Transverse colon (tissue), 4 donors: ENCODE measurements at regions not wholly inside any gene's neighbourhood (a gene's known extent, or its start where the extent isn't known, plus 50 kb on each side); places are given as distances from the start of the nearest gene placed in this dataset.

ENCODE experiments used
- DNase-seq: peaks from one replicate; pipeline ENCODE4 v3.0.0-alpha.2; 2019
- H3K27ac ChIP-seq, 4 donors: fragments of 200-600 bp; sonication (generic); 2 replicates each; pipeline ENCODE4 v1.5.1; 2016 to 2018; ENCODE audit warnings: inconsistent platforms in 4 of 4
- H3K27me3 ChIP-seq: fragments of 200-600 bp; sonication (generic); 2 replicates; pipeline ENCODE4 v1.5.1; 2017; ENCODE audit warnings: inconsistent platforms
- H3K36me3 ChIP-seq, 4 donors: fragments of 200-600 bp; sonication (generic); 2 replicates each; pipeline ENCODE4 v1.5.1; 2017 to 2019; ENCODE audit warnings: inconsistent platforms in 4 of 4
- H3K4me1 ChIP-seq, 4 donors: fragments of 200-600 bp; sonication (generic); 2 replicates each; pipeline ENCODE4 v1.5.1; 2017 to 2020; ENCODE audit warnings: inconsistent platforms in 4 of 4
- H3K4me3 ChIP-seq, 4 donors: fragments of 200-600 bp; sonication (generic); 1 replicate in 1 of 4; 2 replicates in 3 of 4; pipeline versions ENCODE4 v1.5.1 to v1.6.1; 2017 to 2019; ENCODE audit warnings: inconsistent platforms in 4 of 4
- H3K9me3 ChIP-seq, 2 donors: fragments of 200-600 bp; sonication (generic); 2 replicates each; pipeline ENCODE4 v1.5.1; 2017 to 2019; ENCODE audit warnings: inconsistent platforms in 2 of 2
- CTCF ChIP-seq, 5 experiments: fragments of 200-600 bp in 3 of 5; fragments of 450-650 bp in 2 of 5; sonication (generic) in 3 of 5; IDR thresholded peaks; 1 replicate in 2 of 5; 2 replicates in 3 of 5; pipeline ENCODE4 v1.5.1; 2016 to 2017; ENCODE audit warnings: antibody characterized with exemption in 5 of 5, inconsistent platforms in 3 of 5, mild to moderate bottlenecking in 2 of 5, moderate library complexity in 1 of 5
- EP300 ChIP-seq: sonication (generic); formaldehyde crosslinking; IDR thresholded peaks from one replicate; pipeline ENCODE4 v1.6.1; 2017; ENCODE audit warnings: antibody characterized with exemption, low read depth
- POLR2A ChIP-seq: fragments of 450-650 bp; IDR thresholded peaks from one replicate; pipeline ENCODE4 v1.6.1; 2016; ENCODE audit warnings: antibody characterized with exemption, mild to moderate bottlenecking, moderate library complexity
- POLR2AphosphoS5 ChIP-seq, 3 donors: sonication (generic); formaldehyde crosslinking; IDR thresholded peaks; one replicate each; pipeline ENCODE4 v1.6.1; 2016; ENCODE audit warnings: antibody characterized with exemption in 3 of 3
- WGBS, 2 donors: methylation state at CpG; one replicate each; pipeline ENCODE4 v1.1.5; 2018; ENCODE audit warnings: low coverage in 1 of 2; 5-methylcytosine and 5-hydroxymethylcytosine counted together
- in situ Hi-C, 4 donors: fragments of 200-750 bp; cut with MboI; loops; one replicate each; pipeline versions ENCODE4 v1.15.0 to v1.15.1; 2017; ENCODE audit warnings: low sequenced_read_pairs in 3 of 4, low pct_ligation_motif_present in 1 of 4, low pct_unique_long_range_greater_than_20kb in 1 of 4
- intact Hi-C: fragments of 100-400 bp; cut with DNase I; formaldehyde crosslinking; loops from one replicate; pipeline ENCODE4 v1.15.1; 2023; ENCODE audit warnings: low total_unique reads

GRCh38 chr5:33338336-33339110 is 102.2 kb upstream of the TARS1 start:
- Histone ChIP-seq H3K4me3 (no peak overlapping the region), H3K36me3 (no peaks in the 10 kb centered on the region), H3K27me3 (no peaks in the 10 kb centered on the region), H3K4me1 (peaks cover 0 to 24% (median 8%) of the 10 kb centered on the region in 4 donors), H3K27ac (peak overlapping the region; percentile 44 to 74 (median 66)), H3K9me3 (no peaks in the 10 kb centered on the region)
- no peak for TF ChIP-seq POLR2AphosphoS5 (IDR thresholded peaks at IDR 0.05)
- no peak for TF ChIP-seq EP300
- TF ChIP-seq POLR2A = no peak
- TF ChIP-seq CTCF (IDR thresholded peaks at IDR 0.05) = peak in 1 of 5 experiments; percentile 10
- DNase-seq = no peak
- in situ Hi-C loops = no loop called here
- 70 to 89% methylated on average over 4 of the region's 4 CpGs for WGBS, 2 donors
- intact Hi-C loops = no loop called here

GRCh38 chr5:33339413-33339812 is 101.4 kb upstream of the TARS1 start:
- TF ChIP-seq POLR2A (no peak), EP300 (no peak), POLR2AphosphoS5 (IDR thresholded peaks at IDR 0.05) (no peak), CTCF (IDR thresholded peaks at IDR 0.05) (no peak)
- Histone ChIP-seq H3K4me1 (peaks cover 0 to 32% (median 9%) of the 10 kb centered on the region in 4 donors), H3K4me3 (no peak overlapping the region), H3K27ac (no peak overlapping the region), H3K27me3 (no peaks in the 10 kb centered on the region), H3K36me3 (no peaks in the 10 kb centered on the region), H3K9me3 (no peaks in the 10 kb centered on the region)
- DNase-seq = no peak
- intact Hi-C loops = no loop called here
- in situ Hi-C loops = no loop called here

GRCh38 chr5:33340195-33340594 is 100.6 kb upstream of the TARS1 start:
- H3K4me3 ChIP-seq = no peak overlapping the region
- H3K4me1 ChIP-seq = peaks cover 0 to 36% (median 11%) of the 10 kb centered on the region in 4 donors
- H3K27me3 ChIP-seq = no peaks in the 10 kb centered on the region
- intact Hi-C loops = no loop called here
- in situ Hi-C loops = no loop called here
- H3K36me3 ChIP-seq = no peaks in the 10 kb centered on the region
- WGBS, 2 donors = 79 to 80% methylated on average over 2 to 3 of the region's 3 CpGs
- TF ChIP-seq EP300 (no peak), POLR2AphosphoS5 (IDR thresholded peaks at IDR 0.05) (no peak), CTCF (IDR thresholded peaks at IDR 0.05) (no peak), POLR2A (no peak)
- H3K27ac ChIP-seq = no peak overlapping the region
- no peaks in the 10 kb centered on the region for H3K9me3 ChIP-seq
- DNase-seq = no peak

GRCh38 chr5:33341351-33341750 is 99.4 kb upstream of the TARS1 start:
- Histone ChIP-seq H3K4me1 (peaks cover 0 to 36% (median 11%) of the 10 kb centered on the region in 4 donors), H3K9me3 (no peaks in the 10 kb centered on the region), H3K4me3 (no peak overlapping the region), H3K27me3 (no peaks in the 10 kb centered on the region), H3K27ac (peak overlapping the region in 1 of 4 donors; percentile 16), H3K36me3 (no peaks in the 10 kb centered on the region)
- TF ChIP-seq EP300 (no peak), POLR2A (no peak), POLR2AphosphoS5 (IDR thresholded peaks at IDR 0.05) (no peak), CTCF (IDR thresholded peaks at IDR 0.05) (no peak)
- in situ Hi-C loops = no loop called here
- 68 to 74% methylated on average over 4 of the region's 4 CpGs for WGBS, 2 donors
- DNase-seq = no peak
- intact Hi-C loops = no loop called here
